ENCODE measurements at regions not wholly inside any gene's neighbourhood (a gene's known extent, or its start where the extent isn't known, plus 50 kb on each side); places are given as distances from the start of the nearest gene placed in this dataset.
A peak's percentile ranks its signal among the peaks of the same experiment; 100 is the strongest.
"Not testable (repeated sequence)": the region's sequence is repeated elsewhere in the genome, so short reads cannot be mapped to it uniquely, and the experiment has no call there.

- Mint-ChIP-seq H3K27ac (no peak overlapping the region), H3K27me3 (no peaks in the 10 kb centered on the region), H3K4me3 (no peak overlapping the region), H3K9me3 (peaks cover 8 to 16% of the 10 kb centered on the region in 2 donors), H3K4me1 (no peaks in the 10 kb centered on the region)
- no peak for ATAC-seq
- DNase-seq: no peak
Measured at GRCh38 chr4:97394653-97395052, 748.6 kb downstream of the STPG2 start.

DNA sequence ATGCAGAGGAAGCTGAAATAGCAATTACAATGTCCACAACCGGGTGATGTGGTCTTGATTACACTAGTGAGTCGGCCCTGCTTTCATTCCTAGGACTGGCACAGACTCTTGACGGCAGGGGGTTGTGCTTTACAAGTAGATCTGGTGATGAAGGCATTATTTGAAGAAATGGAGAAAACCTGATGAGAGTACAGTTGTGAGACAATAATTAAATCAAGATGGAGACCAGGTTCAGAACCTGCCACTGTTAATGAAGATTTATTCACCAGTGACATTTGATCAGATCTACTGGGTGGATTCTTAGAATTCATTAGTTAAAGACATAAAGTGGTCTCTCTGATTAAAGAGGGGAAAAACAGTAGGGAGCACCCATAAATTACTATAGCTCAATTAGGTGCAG lies 747.2 kb downstream of the STPG2 start:
- DNase-seq (no peak), ATAC-seq (no peak)

GRCh38 chr4:97396605-97397004 lies 746.7 kb downstream of the STPG2 start:
- Mint-ChIP-seq H3K9me3 (peaks cover 25% of the 10 kb centered on the region in 2 donors), H3K27ac (no peak overlapping the region), H3K27me3 (no peaks in the 10 kb centered on the region), H3K4me3 (no peak overlapping the region), H3K4me1 (no peaks in the 10 kb centered on the region)
- ATAC-seq (no peak), DNase-seq (no peak)

More for the DNA sequence above, 747.2 kb downstream of the STPG2 start:
- Mint-ChIP-seq H3K9me3 (peaks cover 22 to 25% of the 10 kb centered on the region in 2 donors), H3K27ac (no peak overlapping the region), H3K4me3 (no peak overlapping the region), H3K4me1 (no peaks in the 10 kb centered on the region), H3K27me3 (no peaks in the 10 kb centered on the region)

GRCh38 chr4:97404876-97405523 lies 738.3 kb downstream of the STPG2 start:
- ATAC-seq: no peak
- H3K4me1 Mint-ChIP-seq: no peaks in the 10 kb centered on the region
- no peaks in the 10 kb centered on the region for H3K27me3 Mint-ChIP-seq
- no peak for DNase-seq
- no peak overlapping the region for H3K4me3 Mint-ChIP-seq
- H3K27ac Mint-ChIP-seq: no peak overlapping the region
- peaks cover 20 to 28% of the 10 kb centered on the region in 2 donors for H3K9me3 Mint-ChIP-seq

DNA sequence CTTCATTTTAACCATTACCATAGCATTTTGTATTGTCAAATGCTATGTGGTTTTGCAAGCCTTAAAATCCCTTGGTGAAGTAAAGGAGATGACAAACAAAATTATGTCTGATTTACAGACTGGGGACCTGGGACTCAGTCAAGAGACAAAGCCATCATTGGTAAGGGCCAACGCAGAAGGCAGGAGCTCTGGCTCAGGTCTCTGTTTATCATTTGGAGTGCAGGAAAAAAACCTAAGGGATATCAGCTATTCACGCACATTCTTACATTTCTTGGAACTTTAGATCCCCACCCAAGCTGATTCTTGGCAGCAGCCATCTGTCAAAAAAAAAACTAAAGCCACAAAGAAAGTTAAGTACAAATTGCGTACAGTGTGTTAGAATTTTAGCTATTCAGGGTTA lies 731.9 kb downstream of the STPG2 start:
- ATAC-seq: no peak
- no peak overlapping the region for H3K4me3 Mint-ChIP-seq
- H3K9me3 Mint-ChIP-seq: peaks cover 13 to 17% of the 10 kb centered on the region in 2 donors
- no peaks in the 10 kb centered on the region for H3K4me1 Mint-ChIP-seq
- H3K27me3 Mint-ChIP-seq: no peaks in the 10 kb centered on the region
- no peak for DNase-seq
- H3K27ac Mint-ChIP-seq: no peak overlapping the region

- DNase-seq (no peak), ATAC-seq (no peak)
- Mint-ChIP-seq H3K9me3 (peaks cover 13% of the 10 kb centered on the region in 2 donors), H3K4me3 (no peak overlapping the region), H3K27me3 (no peaks in the 10 kb centered on the region), H3K4me1 (no peaks in the 10 kb centered on the region), H3K27ac (no peak overlapping the region)
Measured at GRCh38 chr4:97412331-97412730, 730.9 kb downstream of the STPG2 start.

DNA sequence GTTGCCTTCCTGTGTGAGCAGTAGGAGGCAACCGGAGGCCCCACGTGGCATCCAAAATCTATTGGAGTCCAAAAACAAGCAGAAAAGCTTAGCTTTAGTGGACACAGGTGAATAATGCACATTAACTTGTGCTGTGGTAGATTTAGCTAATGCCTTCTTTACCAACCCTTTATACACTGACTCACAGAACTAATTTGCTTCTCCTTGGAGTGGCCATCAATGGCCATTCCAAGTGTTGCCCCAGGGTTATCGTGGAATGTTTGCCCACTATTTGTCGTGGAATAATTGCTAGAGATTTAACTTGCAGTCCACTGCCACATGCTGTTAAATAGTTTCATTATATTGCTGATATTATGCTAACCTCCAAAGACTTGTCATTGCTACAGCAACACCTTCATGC lies 729.1 kb downstream of the STPG2 start:
- Mint-ChIP-seq H3K27ac (no peak overlapping the region), H3K9me3 (peaks cover 24 to 25% of the 10 kb centered on the region in 2 donors), H3K4me1 (no peaks in the 10 kb centered on the region), H3K27me3 (no peaks in the 10 kb centered on the region), H3K4me3 (no peak overlapping the region)
- DNase-seq (no peak), ATAC-seq (no peak)

- Mint-ChIP-seq H3K4me3 (no peak overlapping the region), H3K27me3 (no peaks in the 10 kb centered on the region), H3K27ac (no peak overlapping the region), H3K4me1 (no peaks in the 10 kb centered on the region), H3K9me3 (peaks cover 5 to 24% of the 10 kb centered on the region in 2 donors)
- ATAC-seq (no peak), DNase-seq (no peak)
Measured at GRCh38 chr4:97432551-97432950, 710.7 kb downstream of the STPG2 start.

GRCh38 chr4:97437998-97438705 lies 705.1 kb downstream of the STPG2 start:
- H3K27me3 Mint-ChIP-seq, H3K4me3 Mint-ChIP-seq, H3K4me1 Mint-ChIP-seq, DNase-seq, H3K27ac Mint-ChIP-seq: not testable (repeated sequence)
- peak; percentile 23 for ATAC-seq
- peaks cover 5 to 16% of the 10 kb centered on the region in 2 donors for H3K9me3 Mint-ChIP-seq

DNA sequence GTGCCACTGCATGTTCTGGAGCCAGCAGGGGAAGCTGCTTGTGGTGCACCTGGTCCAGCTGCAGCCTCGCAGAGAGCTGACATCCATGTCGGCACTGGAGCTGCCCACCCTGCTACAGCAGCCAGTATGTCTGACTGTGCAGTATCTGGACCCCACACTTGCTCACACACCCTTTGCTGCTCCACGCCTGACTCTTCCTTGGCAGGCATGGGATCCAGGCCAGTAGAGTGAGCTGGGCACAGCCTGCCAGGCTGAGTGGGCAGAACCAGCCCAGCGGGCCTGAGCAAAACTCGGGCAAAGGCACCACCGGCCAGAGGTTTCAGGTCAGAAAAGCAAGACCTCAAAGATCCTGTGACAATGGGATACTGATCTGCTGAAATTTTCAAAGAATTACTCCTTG lies 690.1 kb downstream of the STPG2 start:
- DNase-seq (no peak), ATAC-seq (no peak)
- no peaks in the 10 kb centered on the region for H3K4me1 Mint-ChIP-seq
- no peak overlapping the region for H3K4me3 Mint-ChIP-seq
- H3K9me3 Mint-ChIP-seq: peaks cover 12 to 36% of the 10 kb centered on the region in 2 donors
- no peak overlapping the region for H3K27ac Mint-ChIP-seq
- no peaks in the 10 kb centered on the region for H3K27me3 Mint-ChIP-seq

DNA sequence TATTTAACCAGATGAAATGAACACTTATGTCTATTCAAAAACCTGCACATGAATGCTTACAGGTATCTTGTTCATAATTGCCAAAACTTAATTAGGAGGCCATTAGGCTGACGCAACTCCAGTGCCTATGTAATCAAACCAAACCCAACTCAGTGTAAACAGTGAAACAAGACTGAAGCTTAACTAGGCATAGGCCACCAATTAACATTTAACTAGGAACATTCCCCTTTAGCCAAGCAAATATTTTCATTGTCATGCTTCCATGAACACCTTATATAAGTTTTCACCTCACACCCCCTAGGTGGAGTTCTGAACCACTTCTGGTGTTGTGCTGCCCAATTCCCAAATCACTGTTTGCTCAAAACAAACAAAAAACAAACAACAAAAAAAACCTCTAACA lies 686.0 kb downstream of the STPG2 start:
- Mint-ChIP-seq H3K27ac (no peak overlapping the region), H3K4me1 (no peaks in the 10 kb centered on the region), H3K4me3 (no peak overlapping the region), H3K27me3 (no peaks in the 10 kb centered on the region), H3K9me3 (peaks cover 16 to 26% of the 10 kb centered on the region in 2 donors)
- ATAC-seq: no peak
- no peak for DNase-seq

DNA sequence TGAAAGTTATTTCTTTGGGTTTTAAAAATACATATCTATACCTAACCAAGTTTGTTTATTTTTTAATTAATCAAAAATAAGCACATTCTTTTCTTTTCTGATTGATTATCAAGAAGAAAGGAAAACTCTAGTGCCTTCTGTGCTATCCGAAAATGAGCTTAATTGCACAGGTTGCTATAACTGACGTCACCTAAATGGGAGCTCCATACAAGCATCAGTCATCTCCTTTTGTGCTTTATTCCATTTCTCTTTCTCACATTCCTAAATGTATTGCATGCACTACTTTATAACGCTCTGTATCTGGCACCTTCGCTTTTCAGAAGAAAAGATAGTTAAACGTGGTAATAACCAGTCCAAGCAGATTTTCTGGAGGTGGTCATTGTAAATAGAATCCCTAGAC lies 675.0 kb downstream of the STPG2 start:
- H3K27ac Mint-ChIP-seq: no peak overlapping the region
- no peak for ATAC-seq
- no peak overlapping the region for H3K4me3 Mint-ChIP-seq
- no peaks in the 10 kb centered on the region for H3K4me1 Mint-ChIP-seq
- no peaks in the 10 kb centered on the region for H3K27me3 Mint-ChIP-seq
- no peak for DNase-seq
- peaks cover 8 to 10% of the 10 kb centered on the region in 2 donors for H3K9me3 Mint-ChIP-seq

DNA sequence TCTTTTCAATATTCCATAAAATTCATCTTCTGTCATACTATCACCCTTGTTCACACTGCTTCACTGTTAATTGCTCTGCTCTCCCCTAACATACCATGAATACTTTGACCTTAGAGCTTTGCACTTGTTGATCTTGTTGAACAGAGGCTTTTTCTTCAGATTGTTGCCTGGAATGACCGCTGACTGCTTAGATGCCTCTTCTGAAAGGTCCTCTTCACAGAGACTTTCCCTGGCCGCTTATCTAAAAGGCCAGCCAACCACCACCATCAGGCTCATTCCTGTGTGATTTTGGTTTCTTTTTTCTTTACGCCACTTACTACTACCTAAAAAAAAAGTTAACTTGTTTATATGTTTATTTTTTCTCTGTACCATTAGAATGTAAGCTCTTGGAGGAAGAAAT lies 667.7 kb downstream of the STPG2 start:
- DNase-seq (no peak), ATAC-seq (no peak)
- H3K4me3 Mint-ChIP-seq: no peak overlapping the region
- no peak overlapping the region for H3K27ac Mint-ChIP-seq
- H3K9me3 Mint-ChIP-seq: peaks cover 0 to 2% of the 10 kb centered on the region in 2 donors
- H3K4me1 Mint-ChIP-seq: no peaks in the 10 kb centered on the region
- H3K27me3 Mint-ChIP-seq: no peaks in the 10 kb centered on the region

DNA sequence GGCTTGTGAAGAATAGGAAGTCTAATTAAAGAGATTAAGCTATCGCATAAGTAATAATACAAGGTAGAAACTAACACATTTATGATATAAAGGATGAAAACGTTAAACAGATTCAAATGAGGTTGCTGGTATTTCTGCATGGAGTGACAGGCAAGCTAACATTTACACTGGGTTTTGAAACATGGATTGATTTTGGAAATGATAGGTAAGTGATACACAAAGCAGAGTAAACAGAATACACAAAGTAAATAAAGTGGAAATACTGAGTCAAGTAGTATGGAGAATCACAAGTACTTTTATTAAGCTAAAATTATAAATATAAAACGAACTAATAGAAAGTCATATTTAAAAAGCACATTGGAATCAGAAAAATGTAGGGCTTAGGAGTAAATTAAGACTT lies 665.3 kb downstream of the STPG2 start:
- peaks cover 0 to 4% of the 10 kb centered on the region in 2 donors for H3K9me3 Mint-ChIP-seq
- H3K4me3 Mint-ChIP-seq: no peak overlapping the region
- no peaks in the 10 kb centered on the region for H3K4me1 Mint-ChIP-seq

GRCh38 chr4:97479388-97479787 lies 663.9 kb downstream of the STPG2 start:
- H3K9me3 Mint-ChIP-seq: peaks cover 7% of the 10 kb centered on the region in 2 donors
- H3K27me3 Mint-ChIP-seq: no peaks in the 10 kb centered on the region
- no peaks in the 10 kb centered on the region for H3K4me1 Mint-ChIP-seq
- DNase-seq: no peak
- H3K4me3 Mint-ChIP-seq: no peak overlapping the region
- no peak overlapping the region for H3K27ac Mint-ChIP-seq
- ATAC-seq: no peak

More for the DNA sequence above, 665.3 kb downstream of the STPG2 start:
- no peak for DNase-seq
- no peak for ATAC-seq
- Mint-ChIP-seq H3K27me3 (no peaks in the 10 kb centered on the region), H3K27ac (no peak overlapping the region)

DNA sequence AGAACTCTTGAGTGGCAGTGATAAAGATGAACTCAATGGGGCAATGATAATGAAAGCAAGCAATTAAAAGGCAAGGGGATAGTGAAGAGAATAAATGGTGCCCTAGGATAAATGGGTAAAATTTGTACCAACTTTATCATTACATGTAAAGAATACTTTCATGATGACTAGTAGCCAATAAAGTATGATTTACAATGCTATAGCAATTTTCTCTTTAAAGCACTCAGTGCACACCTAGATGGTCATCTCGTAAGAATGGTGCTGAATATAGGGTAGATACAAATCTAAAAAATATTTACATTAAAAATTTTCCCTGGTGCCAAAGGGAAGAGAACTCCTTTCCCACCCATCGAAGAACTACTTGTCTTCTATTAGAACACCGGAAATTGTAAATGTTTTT lies 651.4 kb downstream of the STPG2 start:
- DNase-seq: no peak
- H3K27ac Mint-ChIP-seq: no peak overlapping the region
- ATAC-seq: no peak
- H3K9me3 Mint-ChIP-seq: peaks cover 7 to 20% of the 10 kb centered on the region in 2 donors
- H3K4me1 Mint-ChIP-seq: no peaks in the 10 kb centered on the region
- no peaks in the 10 kb centered on the region for H3K27me3 Mint-ChIP-seq
- H3K4me3 Mint-ChIP-seq: no peak overlapping the region

Measured in stimulated activated naive CD8-positive, alpha-beta T cell treated with anti-CD3 and anti-CD28 coated beads, Interleukin-15, amount 100 ng/mL, for 72 hours (primary cell).